VCaP (cell line): ENCODE measurements at regions not wholly inside any gene's neighbourhood (a gene's known extent, or its start where the extent isn't known, plus 50 kb on each side); places are given as distances from the start of the nearest gene placed in this dataset.
"Not testable (repeated sequence)": the region's sequence is repeated elsewhere in the genome, so short reads cannot be mapped to it uniquely, and the experiment has no call there.

ENCODE experiments used
- H3K27ac ChIP-seq: fragments of 450-650 bp; 2 replicates; pipeline ENCODE4 v1.5.1; 2017
- CTCF ChIP-seq: fragments of 450-650 bp; conservative IDR thresholded peaks from 2 replicates; pipeline ENCODE4 v1.5.1; 2017; ENCODE audit warnings: mild to moderate bottlenecking, moderate library complexity

GRCh38 chr4:20196476-20196875, 55.2 kb upstream of the SLIT2 start:
- no peak for TF ChIP-seq CTCF
- H3K27ac ChIP-seq, result no peak overlapping the region

- TF ChIP-seq CTCF, result no peak
- H3K27ac ChIP-seq, result no peak overlapping the region
These were observed 56.4 kb upstream of the SLIT2 start for GRCh38 chr4:20195071-20195885.

- H3K27ac ChIP-seq, result no peak overlapping the region
- TF ChIP-seq CTCF, result no peak
These were observed 57.3 kb upstream of the SLIT2 start for GRCh38 chr4:20194123-20195013.

GRCh38 chr4:20193141-20193936, 58.4 kb upstream of the SLIT2 start:
- TF ChIP-seq CTCF, result no peak
- H3K27ac ChIP-seq, result no peak overlapping the region

- H3K27ac ChIP-seq, result no peak overlapping the region
- TF ChIP-seq CTCF, result no peak
These were observed 59.0 kb upstream of the SLIT2 start for GRCh38 chr4:20192736-20193135.

GRCh38 chr4:20185103-20185502, 66.6 kb upstream of the SLIT2 start:
- no peak for TF ChIP-seq CTCF
- H3K27ac ChIP-seq, result no peak overlapping the region

- not testable (repeated sequence) for H3K27ac ChIP-seq
These were observed 68.6 kb upstream of the SLIT2 start for GRCh38 chr4:20183131-20183530.
